GM13977 (cell line): ENCODE measurements at regions not wholly inside any gene's neighbourhood (a gene's known extent, or its start where the extent isn't known, plus 50 kb on each side); places are given as distances from the start of the nearest gene placed in this dataset.

Source experiments
- DNase-seq: peaks from one replicate; pipeline ENCODE4 v3.0.0; 2012; ENCODE audit warnings: low spot score
- CTCF ChIP-seq: IDR thresholded peaks from 2 replicates; pipeline ENCODE4 v1.5.1; 2012; ENCODE audit warnings: mild to moderate bottlenecking, control low read depth; ENCODE audit not compliant: insufficient read depth; ENCODE audit errors: extremely low read depth, missing control alignments
- in situ Hi-C: fragments of 300-500 bp; cut with MboI; formaldehyde crosslinking; loops from one replicate; pipeline ENCODE4 v1.12.0; 2022; ENCODE audit warnings: low sequenced_read_pairs, low pct_unique_long_range_greater_than_20kb, mixed read lengths, inconsistent platforms; ENCODE audit not compliant: unreplicated experiment

- TF ChIP-seq CTCF: no peak
- in situ Hi-C loops: loop anchor here (10.0 kb wide), 1 partner anchor 482 kb away; no protein-coding TSS in a partner anchor
- no peak for DNase-seq
These were observed 151.6 kb downstream of the TOMM20 start for GRCh38 chr1:234976861-234977680.

- DNase-seq: no peak
- no peak for TF ChIP-seq CTCF
- in situ Hi-C loops: loop anchor here (10.0 kb wide), 1 partner anchor 481 kb away; no protein-coding TSS in a partner anchor
These were observed 152.4 kb downstream of the TOMM20 start for GRCh38 chr1:234975941-234976860.

GRCh38 chr1:234975122-234975940 is 153.3 kb downstream of the TOMM20 start:
- no peak for DNase-seq

GRCh38 chr1:234973426-234974250 is 155.0 kb downstream of the TOMM20 start:
- no peak for DNase-seq
- in situ Hi-C loops: loop anchor here (10.0 kb wide), 1 partner anchor 479 kb away; no protein-coding TSS in a partner anchor
- TF ChIP-seq CTCF: no peak

More at GRCh38 chr1:234975122-234975940, 153.3 kb downstream of the TOMM20 start:
- TF ChIP-seq CTCF: no peak
- in situ Hi-C loops: loop anchor here (10.0 kb wide), 1 partner anchor 481 kb away; no protein-coding TSS in a partner anchor

DNA sequence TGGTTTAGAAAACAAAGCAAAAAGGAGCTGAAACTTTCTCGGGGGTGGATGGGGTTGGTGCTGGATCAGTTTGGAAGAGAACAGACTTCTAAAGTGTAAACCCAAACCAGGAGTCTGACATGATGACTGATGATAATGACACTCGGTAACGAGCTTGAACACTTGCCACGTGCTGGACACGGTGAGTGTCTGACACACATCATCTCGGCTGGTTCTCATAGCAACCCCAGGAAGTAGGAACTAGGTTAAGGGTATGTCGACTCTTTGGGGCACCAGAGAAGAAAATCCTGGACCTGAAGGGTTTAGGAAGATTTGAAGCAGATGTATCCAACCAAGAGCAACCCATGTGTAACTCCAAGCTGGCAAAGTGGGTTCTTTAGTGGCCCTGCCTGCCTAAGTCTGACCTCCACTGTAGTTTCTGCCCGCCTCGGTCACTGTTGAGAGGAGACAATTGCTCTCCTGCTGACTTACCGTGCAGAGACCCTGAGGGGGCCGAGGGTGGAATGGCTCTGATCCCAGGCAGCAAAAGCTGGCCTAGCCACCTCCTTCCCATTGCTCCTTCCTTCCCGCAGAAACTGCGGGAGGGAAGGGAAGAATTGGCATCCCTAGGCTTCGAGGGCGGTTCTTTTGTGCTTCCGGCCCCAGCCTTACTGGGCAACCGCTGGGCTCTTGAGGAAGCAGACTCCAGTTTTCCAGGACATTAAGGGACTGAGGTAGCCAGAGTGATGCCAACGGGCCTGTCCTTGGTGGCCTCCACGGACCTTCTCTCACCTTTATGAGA is 156.0 kb downstream of the TOMM20 start:
- no peak for DNase-seq
- in situ Hi-C loops: loop anchor here (10.0 kb wide), 1 partner anchor 478 kb away; no protein-coding TSS in a partner anchor
- no peak for TF ChIP-seq CTCF
